ENCODE measurements at regions not wholly inside any gene's neighbourhood (a gene's known extent, or its start where the extent isn't known, plus 50 kb on each side); places are given as distances from the start of the nearest gene placed in this dataset.

- intact Hi-C loops (cut with DNase I; ENCODE audit: low total_unique reads) = no loop called here
- no peak for TF ChIP-seq POLR2A (IDR thresholded peaks at IDR 0.05)
- no peak for TF ChIP-seq CTCF (IDR thresholded peaks at IDR 0.05)
- no peak overlapping the region for H3K4me3 ChIP-seq
- no peak for DNase-seq
- 89 to 90% methylated on average over 6 of the region's 6 CpGs for WGBS, 2 donors
- H3K9me3 ChIP-seq = no peaks in the 10 kb centered on the region
- H3K27me3 ChIP-seq = no peaks in the 10 kb centered on the region
- no peaks in the 10 kb centered on the region for H3K36me3 ChIP-seq (ENCODE audit: low read depth, missing control alignments)
- H3K27ac ChIP-seq = no peak overlapping the region
- no peaks in the 10 kb centered on the region for H3K4me1 ChIP-seq
These were observed 126.9 kb downstream of the TMEM200C start for GRCh38 chr18:5768454-5768853.

GRCh38 chr18:5759194-5759593 is 136.1 kb downstream of the TMEM200C start:
- H3K36me3 ChIP-seq (ENCODE audit: low read depth, missing control alignments) = no peaks in the 10 kb centered on the region
- no peaks in the 10 kb centered on the region for H3K9me3 ChIP-seq
- H3K27me3 ChIP-seq = no peaks in the 10 kb centered on the region
- H3K4me3 ChIP-seq = no peak overlapping the region
- intact Hi-C loops (cut with DNase I; ENCODE audit: low total_unique reads) = no loop called here
- no peak overlapping the region for H3K27ac ChIP-seq
- TF ChIP-seq CTCF (IDR thresholded peaks at IDR 0.05) = no peak
- no peaks in the 10 kb centered on the region for H3K4me1 ChIP-seq
- WGBS, 2 donors = 46 to 53% methylated on average over 4 of the region's 4 CpGs
- DNase-seq = no peak

- H3K27ac ChIP-seq = no peak overlapping the region
- whole genome bisulfite sequencing, 2 donors = 84 to 93% methylated on average over 6 of the region's 6 CpGs
- no peaks in the 10 kb centered on the region for H3K9me3 ChIP-seq
- intact Hi-C loops (cut with DNase I; ENCODE audit: low total_unique reads) = no loop called here
- no peaks in the 10 kb centered on the region for H3K27me3 ChIP-seq
- no peaks in the 10 kb centered on the region for H3K36me3 ChIP-seq (ENCODE audit: low read depth, missing control alignments)
- no peak overlapping the region for H3K4me3 ChIP-seq
- TF ChIP-seq POLR2A (IDR thresholded peaks at IDR 0.05) (no peak), CTCF (IDR thresholded peaks at IDR 0.05) (no peak)
- no peak for DNase-seq
- H3K4me1 ChIP-seq = no peaks in the 10 kb centered on the region
These were observed 138.5 kb downstream of the TMEM200C start for GRCh38 chr18:5756823-5757222.

- 79 to 89% methylated on average over 1 of the region's 1 CpG for WGBS, 2 donors
- Histone ChIP-seq H3K4me3 (no peak overlapping the region), H3K27ac (no peak overlapping the region), H3K36me3 (ENCODE audit: low read depth, missing control alignments) (no peaks in the 10 kb centered on the region), H3K9me3 (no peaks in the 10 kb centered on the region), H3K27me3 (no peaks in the 10 kb centered on the region), H3K4me1 (no peaks in the 10 kb centered on the region)
- intact Hi-C loops (cut with DNase I; ENCODE audit: low total_unique reads) = no loop called here
- DNase-seq = no peak
- TF ChIP-seq POLR2A (IDR thresholded peaks at IDR 0.05) = no peak
- no peak for TF ChIP-seq CTCF (IDR thresholded peaks at IDR 0.05)
These were observed 147.6 kb downstream of the TMEM200C start for GRCh38 chr18:5747678-5748077.

GRCh38 chr18:5746844-5747243 is 148.5 kb downstream of the TMEM200C start:
- Histone ChIP-seq H3K4me3 (no peak overlapping the region), H3K27ac (no peak overlapping the region), H3K4me1 (no peaks in the 10 kb centered on the region), H3K36me3 (ENCODE audit: low read depth, missing control alignments) (no peaks in the 10 kb centered on the region), H3K9me3 (no peaks in the 10 kb centered on the region), H3K27me3 (no peaks in the 10 kb centered on the region)
- no peak for DNase-seq
- 56 to 64% methylated on average over 6 of the region's 6 CpGs for WGBS, 2 donors
- intact Hi-C loops (cut with DNase I; ENCODE audit: low total_unique reads) = no loop called here
- TF ChIP-seq POLR2A (IDR thresholded peaks at IDR 0.05) (no peak), CTCF (IDR thresholded peaks at IDR 0.05) (no peak)
